Colonic mucosa (tissue), 4 donors: ENCODE measurements at regions not wholly inside any gene's neighbourhood (a gene's known extent, or its start where the extent isn't known, plus 50 kb on each side); places are given as distances from the start of the nearest gene placed in this dataset.

Experiments used
- DNase-seq: peaks from one replicate; pipeline ENCODE4 v3.0.0-alpha.2; 2020
- H3K27ac ChIP-seq: fragments of 200-600 bp; one replicate; pipeline ENCODE4 v1.8.0; 2021
- H3K27me3 ChIP-seq: fragments of 200-600 bp; one replicate; pipeline ENCODE4 v1.8.0; 2021
- H3K36me3 ChIP-seq: fragments of 200-600 bp; one replicate; pipeline ENCODE4 v1.8.0; 2021
- H3K4me1 ChIP-seq: fragments of 200-600 bp; one replicate; pipeline ENCODE4 v1.8.0; 2021; ENCODE audit warnings: mild to moderate bottlenecking
- H3K4me3 ChIP-seq: fragments of 200-600 bp; one replicate; pipeline ENCODE4 v1.8.0; 2021
- H3K9ac ChIP-seq, 2 donors: one replicate each; pipeline ENCODE4 v1.7.0; 2013; ENCODE audit warnings: control low read depth in 2 of 2, low read depth in 2 of 2, low read length in 2 of 2
- H3K9me3 ChIP-seq: fragments of 200-600 bp; one replicate; pipeline ENCODE4 v1.8.0; 2021
- CTCF ChIP-seq: fragments of 200-600 bp; IDR thresholded peaks from one replicate; pipeline ENCODE4 v1.8.0; 2022; ENCODE audit warnings: antibody characterized with exemption, mild to moderate bottlenecking
- intact Hi-C: fragments of 100-400 bp; cut with DNase I; formaldehyde crosslinking; loops from one replicate; pipeline ENCODE4 v1.14.1; 2022
- donor health status: healthy.
- donor health status: DM: no; HTN: no; CAD: no.
- donor health status: DM: no; HTN: no; CAD: no.

DNA sequence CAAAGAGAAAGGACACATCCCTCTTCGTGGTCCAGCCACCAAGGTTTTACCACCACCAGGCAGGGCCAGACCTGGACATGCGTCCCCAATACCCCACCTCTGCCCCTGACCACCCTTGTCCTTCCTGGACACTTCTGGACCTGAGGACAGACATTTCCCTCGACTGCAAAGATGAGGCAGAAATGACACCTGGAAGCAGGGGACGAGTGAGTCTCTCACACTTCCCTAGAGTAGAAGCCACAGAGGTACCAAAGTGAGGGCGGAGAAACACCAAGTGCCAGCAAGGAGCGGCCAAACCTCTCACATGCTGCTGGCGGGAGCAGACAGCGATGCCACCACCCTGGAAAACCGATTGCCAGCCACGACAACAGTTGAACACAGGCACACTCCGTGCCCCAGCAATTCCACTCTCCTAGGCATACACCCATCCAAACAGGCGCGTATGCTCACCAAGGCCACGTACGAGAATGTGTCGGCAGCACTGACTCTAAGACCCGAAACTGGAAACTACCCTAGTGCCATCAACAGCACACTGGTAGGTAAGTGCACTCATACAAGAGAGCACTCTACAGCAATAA lies 207.0 kb upstream of the NSMCE3 start:
- H3K36me3 ChIP-seq, result no peaks in the 10 kb centered on the region
- intact Hi-C loops, result no loop called here
- DNase-seq, result no peak
- no peak overlapping the region for H3K4me3 ChIP-seq
- no peaks in the 10 kb centered on the region for H3K9me3 ChIP-seq
- TF ChIP-seq CTCF, result no peak
- H3K27me3 ChIP-seq, result no peaks in the 10 kb centered on the region
- no peak overlapping the region for H3K27ac ChIP-seq
- no peak overlapping the region for H3K9ac ChIP-seq
- no peaks in the 10 kb centered on the region for H3K4me1 ChIP-seq

GRCh38 chr15:29475096-29475495 lies 205.5 kb upstream of the NSMCE3 start:
- no peaks in the 10 kb centered on the region for H3K4me1 ChIP-seq
- TF ChIP-seq CTCF, result no peak
- H3K27ac ChIP-seq, result no peak overlapping the region
- H3K36me3 ChIP-seq, result no peaks in the 10 kb centered on the region
- DNase-seq, result no peak
- H3K9ac ChIP-seq, result no peak overlapping the region
- intact Hi-C loops, result no loop called here
- no peak overlapping the region for H3K4me3 ChIP-seq
- no peaks in the 10 kb centered on the region for H3K9me3 ChIP-seq
- H3K27me3 ChIP-seq, result no peaks in the 10 kb centered on the region

GRCh38 chr15:29473621-29474105 lies 204.0 kb upstream of the NSMCE3 start:
- H3K4me3 ChIP-seq, result no peak overlapping the region
- H3K36me3 ChIP-seq, result no peaks in the 10 kb centered on the region
- H3K9me3 ChIP-seq, result no peaks in the 10 kb centered on the region
- no peak overlapping the region for H3K9ac ChIP-seq
- no peak overlapping the region for H3K27ac ChIP-seq
- no peak for DNase-seq
- no peaks in the 10 kb centered on the region for H3K4me1 ChIP-seq
- no peak for TF ChIP-seq CTCF
- intact Hi-C loops, result no loop called here
- no peaks in the 10 kb centered on the region for H3K27me3 ChIP-seq

- Histone ChIP-seq H3K27ac (no peak overlapping the region), H3K4me3 (no peak overlapping the region), H3K9me3 (no peaks in the 10 kb centered on the region), H3K9ac (no peak overlapping the region), H3K36me3 (no peaks in the 10 kb centered on the region), H3K4me1 (no peaks in the 10 kb centered on the region), H3K27me3 (no peaks in the 10 kb centered on the region)
- TF ChIP-seq CTCF, result no peak
- intact Hi-C loops, result no loop called here
- no peak for DNase-seq
Observed at GRCh38 chr15:29472901-29473445, 203.4 kb upstream of the NSMCE3 start.

- intact Hi-C loops, result no loop called here
- Histone ChIP-seq H3K27ac (no peak overlapping the region), H3K9ac (no peak overlapping the region), H3K9me3 (no peaks in the 10 kb centered on the region), H3K4me1 (no peaks in the 10 kb centered on the region), H3K4me3 (no peak overlapping the region), H3K27me3 (no peaks in the 10 kb centered on the region), H3K36me3 (no peaks in the 10 kb centered on the region)
- DNase-seq, result no peak
- no peak for TF ChIP-seq CTCF
Observed at GRCh38 chr15:29471757-29472156, 202.1 kb upstream of the NSMCE3 start.
